GM23248 (cell line): ENCODE measurements at regions not wholly inside any gene's neighbourhood (a gene's known extent, or its start where the extent isn't known, plus 50 kb on each side); places are given as distances from the start of the nearest gene placed in this dataset.

Source experiments
- EZH2 ChIP-seq: fragments of 200-600 bp; sonication (generic); IDR thresholded peaks from 2 replicates; pipeline ENCODE4 v1.6.1; 2018; ENCODE audit warnings: antibody characterized with exemption, mild to moderate bottlenecking; ENCODE audit not compliant: insufficient read depth, poor library complexity, severe bottlenecking
- EZH2phosphoT487 ChIP-seq: fragments of 200-600 bp; sonication (generic); IDR thresholded peaks from 2 replicates; pipeline ENCODE4 v1.6.1; 2018; ENCODE audit warnings: antibody characterized with exemption, moderate library complexity, mild to moderate bottlenecking, low read depth; ENCODE audit not compliant: insufficient read depth

DNA sequence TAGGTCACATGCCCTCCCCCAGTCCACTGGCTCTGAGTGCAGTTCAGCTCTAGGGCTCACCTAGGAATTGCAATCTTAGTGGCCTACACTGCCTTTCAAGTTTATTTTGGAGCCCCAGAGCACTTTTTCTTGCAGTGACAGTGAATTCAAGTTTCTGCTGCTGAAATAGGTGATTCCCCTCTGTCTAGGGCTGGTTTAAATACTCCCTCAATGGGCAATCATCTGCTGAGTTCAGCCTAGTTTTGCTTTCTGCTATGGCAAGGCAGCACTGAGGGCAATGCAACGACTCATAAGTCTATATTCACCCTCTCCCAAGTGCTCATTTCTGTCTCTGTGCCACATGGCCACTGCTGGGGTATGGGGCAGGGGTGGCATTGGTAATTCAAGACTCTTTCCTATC, 472.6 kb upstream of the RGS18 start:
- TF ChIP-seq EZH2phosphoT487 (no peak), EZH2 (no peak)
